ENCODE measurements at regions not wholly inside any gene's neighbourhood (a gene's known extent, or its start where the extent isn't known, plus 50 kb on each side); places are given as distances from the start of the nearest gene placed in this dataset.
A peak's percentile ranks its signal among the peaks of the same experiment; 100 is the strongest.

GRCh38 chr13:79681069-79681468, 200.1 kb downstream of the NDFIP2 start:
- DNase-seq, result no peak

- no peak for DNase-seq
Measured at GRCh38 chr13:79680485-79680884, 199.5 kb downstream of the NDFIP2 start.

GRCh38 chr13:79679334-79679733, 198.4 kb downstream of the NDFIP2 start:
- DNase-seq, result peak; percentile 50

GRCh38 chr13:79678100-79678499, 197.1 kb downstream of the NDFIP2 start:
- no peak for DNase-seq

GRCh38 chr13:79675931-79676660, 195.1 kb downstream of the NDFIP2 start:
- DNase-seq, result no peak

GRCh38 chr13:79674765-79675515, 194.0 kb downstream of the NDFIP2 start:
- DNase-seq, result no peak

- DNase-seq, result no peak
Measured at GRCh38 chr13:79673993-79674377, 193.0 kb downstream of the NDFIP2 start.

GRCh38 chr13:79673310-79673992, 192.5 kb downstream of the NDFIP2 start:
- DNase-seq, result no peak

- no peak for DNase-seq
Measured at GRCh38 chr13:79671420-79671819, 190.5 kb downstream of the NDFIP2 start.

- DNase-seq, result no peak
Measured at GRCh38 chr13:79668201-79668752, 187.3 kb downstream of the NDFIP2 start.

GRCh38 chr13:79667771-79668170, 186.8 kb downstream of the NDFIP2 start:
- no peak for DNase-seq

- no peak for DNase-seq
Measured at GRCh38 chr13:79663977-79664636, 183.2 kb downstream of the NDFIP2 start.

- DNase-seq, result no peak
Measured at GRCh38 chr13:79663435-79663834, 182.5 kb downstream of the NDFIP2 start.

- peak; percentile 31 for DNase-seq
Measured at GRCh38 chr13:79662882-79663281, 181.9 kb downstream of the NDFIP2 start.

- DNase-seq, result no peak
Measured at GRCh38 chr13:79660361-79660760, 179.4 kb downstream of the NDFIP2 start.

- DNase-seq, result no peak
Measured at GRCh38 chr13:79659121-79659521, 178.2 kb downstream of the NDFIP2 start.

GRCh38 chr13:79658333-79658975, 177.5 kb downstream of the NDFIP2 start:
- DNase-seq, result no peak

GRCh38 chr13:79655509-79655908, 174.6 kb downstream of the NDFIP2 start:
- no peak for DNase-seq

- DNase-seq, result no peak
Measured at GRCh38 chr13:79654520-79654919, 173.6 kb downstream of the NDFIP2 start.

- DNase-seq, result no peak
Measured at GRCh38 chr13:79650688-79651087, 169.7 kb downstream of the NDFIP2 start.

- no peak for DNase-seq
Measured at GRCh38 chr13:79648191-79648590, 167.2 kb downstream of the NDFIP2 start.

- peak; percentile 46 for DNase-seq
Measured at GRCh38 chr13:79647533-79647932, 166.6 kb downstream of the NDFIP2 start.
